ENCODE measurements at regions not wholly inside any gene's neighbourhood (a gene's known extent, or its start where the extent isn't known, plus 50 kb on each side); places are given as distances from the start of the nearest gene placed in this dataset.

- H3K36me3 ChIP-seq: no peaks in the 10 kb centered on the region
- DNase-seq (ENCODE audit: low spot score in 2 of 2): no peak
- TF ChIP-seq POLR2A (IDR thresholded peaks at IDR 0.05): no peak
- H3K4me1 ChIP-seq: peaks cover 0 to 14% (median 5%) of the 10 kb centered on the region in 4 donors
- WGBS, 2 donors: 63 to 66% methylated on average over 4 of the region's 4 CpGs
- no peaks in the 10 kb centered on the region for H3K27me3 ChIP-seq
- no peaks in the 10 kb centered on the region for H3K9me3 ChIP-seq
- no peak overlapping the region for H3K4me3 ChIP-seq
- no peak overlapping the region for H3K27ac ChIP-seq
Observed at GRCh38 chr5:119833176-119833575, 203.8 kb downstream of the FAM170A start.

GRCh38 chr5:119840175-119840574 is 210.8 kb downstream of the FAM170A start:
- no peaks in the 10 kb centered on the region for H3K4me1 ChIP-seq
- TF ChIP-seq CTCF (IDR thresholded peaks at IDR 0.05): no peak
- no peak for TF ChIP-seq POLR2A (IDR thresholded peaks at IDR 0.05)
- TF ChIP-seq EP300 (IDR thresholded peaks at IDR 0.05): no peak
- H3K9me3 ChIP-seq: no peaks in the 10 kb centered on the region
- H3K4me3 ChIP-seq: no peak overlapping the region
- no peak for DNase-seq (ENCODE audit: low spot score in 2 of 2)
- H3K27ac ChIP-seq: no peak overlapping the region
- H3K27me3 ChIP-seq: no peaks in the 10 kb centered on the region
- no peaks in the 10 kb centered on the region for H3K36me3 ChIP-seq

- H3K27ac ChIP-seq: no peak overlapping the region
- H3K4me1 ChIP-seq: no peaks in the 10 kb centered on the region
- H3K9me3 ChIP-seq: no peaks in the 10 kb centered on the region
- no peak for DNase-seq (ENCODE audit: low spot score in 2 of 2)
- 39% methylated on average over 2 of the region's 2 CpGs for WGBS, 2 donors
- H3K4me3 ChIP-seq: no peak overlapping the region
- TF ChIP-seq POLR2A (IDR thresholded peaks at IDR 0.05): no peak
- no peak for TF ChIP-seq CTCF (IDR thresholded peaks at IDR 0.05)
- no peak for TF ChIP-seq EP300 (IDR thresholded peaks at IDR 0.05)
- H3K36me3 ChIP-seq: no peaks in the 10 kb centered on the region
- H3K27me3 ChIP-seq: no peaks in the 10 kb centered on the region
Observed at GRCh38 chr5:119852140-119852539, 222.8 kb downstream of the FAM170A start.

GRCh38 chr5:119860463-119860862 is 231.1 kb downstream of the FAM170A start:
- no peaks in the 10 kb centered on the region for H3K27me3 ChIP-seq
- TF ChIP-seq CTCF (IDR thresholded peaks at IDR 0.05): no peak
- no peak for TF ChIP-seq EP300 (IDR thresholded peaks at IDR 0.05)
- no peak for TF ChIP-seq POLR2A (IDR thresholded peaks at IDR 0.05)
- H3K9me3 ChIP-seq: peaks cover 0 to 4% (median 0%) of the 10 kb centered on the region in 4 donors
- H3K4me1 ChIP-seq: no peaks in the 10 kb centered on the region
- H3K4me3 ChIP-seq: no peak overlapping the region
- H3K36me3 ChIP-seq: no peaks in the 10 kb centered on the region
- DNase-seq (ENCODE audit: low spot score in 2 of 2): no peak
- H3K27ac ChIP-seq: no peak overlapping the region

- Histone ChIP-seq H3K27ac (no peak overlapping the region), H3K4me1 (no peaks in the 10 kb centered on the region), H3K27me3 (no peaks in the 10 kb centered on the region), H3K36me3 (no peaks in the 10 kb centered on the region), H3K4me3 (no peak overlapping the region), H3K9me3 (peaks cover 0 to 4% (median 0%) of the 10 kb centered on the region in 4 donors)
- TF ChIP-seq EP300 (IDR thresholded peaks at IDR 0.05): no peak
- no peak for DNase-seq (ENCODE audit: low spot score in 2 of 2)
- 81 to 84% methylated on average over 4 of the region's 4 CpGs for WGBS, 2 donors
Observed at GRCh38 chr5:119862619-119863018, 233.3 kb downstream of the FAM170A start.

GRCh38 chr5:119864286-119864685 is 234.9 kb downstream of the FAM170A start:
- no peak for DNase-seq (ENCODE audit: low spot score in 2 of 2)
- Histone ChIP-seq H3K27me3 (no peaks in the 10 kb centered on the region), H3K4me1 (no peaks in the 10 kb centered on the region), H3K9me3 (peaks cover 0 to 4% (median 0%) of the 10 kb centered on the region in 4 donors), H3K4me3 (no peak overlapping the region), H3K27ac (no peak overlapping the region), H3K36me3 (no peaks in the 10 kb centered on the region)
- TF ChIP-seq CTCF (IDR thresholded peaks at IDR 0.05) (no peak), POLR2A (IDR thresholded peaks at IDR 0.05) (no peak), EP300 (IDR thresholded peaks at IDR 0.05) (no peak)

All from tibial nerve (tissue), 4 donors.